Keratinocyte (primary cell): ENCODE measurements at regions not wholly inside any gene's neighbourhood (a gene's known extent, or its start where the extent isn't known, plus 50 kb on each side); places are given as distances from the start of the nearest gene placed in this dataset.

Experiments
- DNase-seq: peaks from one replicate; pipeline ENCODE4 v3.0.0-alpha.2; 2011; ENCODE audit warnings: low read depth, missing footprints, low spot score
- FAIRE-seq: peaks from 2 replicates; lab custom pipeline; 2011; peaks lifted over from hg19 to GRCh38; lab: Jason Lieb, UNC
- H2AFZ ChIP-seq: 2 replicates; pipeline ENCODE4 v1.6.0; 2012; ENCODE audit warnings: low read length, control low read depth, inconsistent platforms; ENCODE audit not compliant: control insufficient read depth
- H3K27ac ChIP-seq: 2 replicates; pipeline ENCODE4 v1.5.1; 2011; ENCODE audit warnings: low read length; ENCODE audit not compliant: control insufficient read depth, insufficient read depth
- H3K27me3 ChIP-seq: 3 replicates; pipeline ENCODE4 v1.6.0; 2011; ENCODE audit warnings: low read length; ENCODE audit not compliant: control insufficient read depth, insufficient read depth; ENCODE audit errors: extremely low read depth
- H3K36me3 ChIP-seq, 2 experiments: 2 replicates in 1 of 2; 3 replicates in 1 of 2; pipeline ENCODE4 v1.5.1; 2011; ENCODE audit warnings: low read length in 2 of 2, mild to moderate bottlenecking in 1 of 2; ENCODE audit not compliant: control insufficient read depth in 2 of 2, insufficient read depth in 2 of 2; ENCODE audit errors: extremely low read depth in 1 of 2
- H3K4me1 ChIP-seq: 3 replicates; pipeline ENCODE4 v1.5.1; 2011; ENCODE audit warnings: low read length; ENCODE audit not compliant: control insufficient read depth, insufficient read depth; ENCODE audit errors: extremely low read depth
- H3K4me2 ChIP-seq: 3 replicates; pipeline ENCODE4 v1.6.0; 2011; ENCODE audit warnings: low read depth, low read length; ENCODE audit not compliant: control insufficient read depth, insufficient read depth; ENCODE audit errors: extremely low read depth
- H3K4me3 ChIP-seq, 3 experiments: fragments of 200-600 bp in 1 of 3; sonication (generic) in 1 of 3; 2 replicates in 2 of 3; 3 replicates in 1 of 3; pipeline ENCODE4 v1.5.1; 2011 to 2016; ENCODE audit warnings: low read length in 3 of 3, mild to moderate bottlenecking in 3 of 3, control low read depth in 2 of 3, inconsistent platforms in 1 of 3, low read depth in 1 of 3, mixed read lengths in 1 of 3, mixed run types in 1 of 3, moderate library complexity in 1 of 3; ENCODE audit not compliant: control insufficient read depth in 2 of 3, insufficient read depth in 2 of 3; ENCODE audit errors: extremely low read depth in 1 of 3
- H3K79me2 ChIP-seq: 2 replicates; pipeline ENCODE4 v1.6.0; 2012; ENCODE audit warnings: low read length; ENCODE audit not compliant: control insufficient read depth, insufficient read depth
- H3K9ac ChIP-seq: 3 replicates; pipeline ENCODE4 v1.6.0; 2011; ENCODE audit warnings: low read length; ENCODE audit not compliant: control insufficient read depth, insufficient read depth; ENCODE audit errors: extremely low read depth
- H3K9me1 ChIP-seq: 3 replicates; pipeline ENCODE4 v1.6.0; 2011; ENCODE audit warnings: low read length; ENCODE audit not compliant: control insufficient read depth, insufficient read depth; ENCODE audit errors: extremely low read depth
- H3K9me3 ChIP-seq: 2 replicates; pipeline ENCODE4 v1.5.1; 2012; ENCODE audit warnings: low read depth, low read length; ENCODE audit not compliant: control insufficient read depth
- H4K20me1 ChIP-seq: 3 replicates; pipeline ENCODE4 v1.6.0; 2011; ENCODE audit warnings: low read length; ENCODE audit not compliant: control insufficient read depth, insufficient read depth; ENCODE audit errors: extremely low read depth
- CTCF ChIP-seq, 3 experiments: IDR thresholded peaks in 1 of 3; conservative IDR thresholded peaks in 1 of 3; optimal IDR thresholded peaks in 1 of 3; 2 replicates in 2 of 3; 3 replicates in 1 of 3; pipeline versions ENCODE3 to v1.5.1; 2011; ENCODE audit warnings: low read length in 3 of 3, mild to moderate bottlenecking in 3 of 3, moderate library complexity in 2 of 3, control low read depth in 1 of 3, inconsistent platforms in 1 of 3; ENCODE audit not compliant: insufficient read depth in 2 of 3; ENCODE audit errors: extremely low read depth in 1 of 3
- EZH2 ChIP-seq: IDR thresholded peaks from one replicate; pipeline ENCODE4 v1.6.1; 2012; ENCODE audit warnings: inconsistent platforms, mild to moderate bottlenecking, low read length, moderate library complexity
- dilution Hi-C: fragments of 300-500 bp; cut with MboI; formaldehyde crosslinking; loops from one replicate; pipeline ENCODE4 v1.7.0; 2020; ENCODE audit warnings: low sequenced_read_pairs; ENCODE audit not compliant: extremely low pct_ligation_motif_present

DNA sequence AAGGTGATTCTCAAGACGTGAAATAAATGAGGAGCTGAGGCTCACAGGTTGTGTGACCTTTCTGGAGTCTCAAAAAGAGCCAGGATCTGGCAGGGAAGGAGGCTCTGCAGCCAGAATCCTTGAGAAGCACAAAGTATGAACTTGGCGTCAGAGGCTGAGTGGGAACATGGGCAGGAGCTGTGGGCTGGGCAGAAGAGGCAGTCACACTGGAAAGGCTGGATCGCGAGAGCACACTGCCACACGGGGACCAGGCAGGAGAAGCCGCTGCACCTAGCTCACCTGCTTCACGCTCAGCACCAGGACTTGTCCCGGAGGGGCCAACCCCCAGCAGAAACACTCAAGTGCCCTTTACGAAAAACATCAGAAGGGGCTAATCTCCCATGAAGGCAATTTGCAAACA, 535.0 kb downstream of the TNS3 start:
- Histone ChIP-seq H3K9me3 (no peaks in the 10 kb centered on the region), H3K9ac (no peak overlapping the region), H3K4me1 (no peaks in the 10 kb centered on the region), H3K79me2 (no peaks in the 10 kb centered on the region), H3K4me2 (peak overlapping the region; percentile 14), H3K27ac (no peak overlapping the region), H3K36me3 (no peaks in the 10 kb centered on the region), H3K9me1 (no peaks in the 10 kb centered on the region), H3K27me3 (peaks cover 3% of the 10 kb centered on the region), H4K20me1 (no peaks in the 10 kb centered on the region), H2AFZ (peak overlapping the region; percentile 40), H3K4me3 (no peak overlapping the region)
- peak; percentile 49 for FAIRE-seq
- no peak for DNase-seq
- dilution Hi-C loops: no loop called here
- TF ChIP-seq CTCF (optimal IDR thresholded peaks at IDR 0.05 in 1 of 3, IDR thresholded peaks at IDR 0.05 in 1 of 3, conservative IDR thresholded peaks at IDR 0.05 in 1 of 3; ENCODE audit: extremely low read depth in 1 of 3, insufficient read depth in 2 of 3, low read length in 3 of 3) (peak in 1 of 3 experiments; percentile 28), EZH2 (no peak)

DNA sequence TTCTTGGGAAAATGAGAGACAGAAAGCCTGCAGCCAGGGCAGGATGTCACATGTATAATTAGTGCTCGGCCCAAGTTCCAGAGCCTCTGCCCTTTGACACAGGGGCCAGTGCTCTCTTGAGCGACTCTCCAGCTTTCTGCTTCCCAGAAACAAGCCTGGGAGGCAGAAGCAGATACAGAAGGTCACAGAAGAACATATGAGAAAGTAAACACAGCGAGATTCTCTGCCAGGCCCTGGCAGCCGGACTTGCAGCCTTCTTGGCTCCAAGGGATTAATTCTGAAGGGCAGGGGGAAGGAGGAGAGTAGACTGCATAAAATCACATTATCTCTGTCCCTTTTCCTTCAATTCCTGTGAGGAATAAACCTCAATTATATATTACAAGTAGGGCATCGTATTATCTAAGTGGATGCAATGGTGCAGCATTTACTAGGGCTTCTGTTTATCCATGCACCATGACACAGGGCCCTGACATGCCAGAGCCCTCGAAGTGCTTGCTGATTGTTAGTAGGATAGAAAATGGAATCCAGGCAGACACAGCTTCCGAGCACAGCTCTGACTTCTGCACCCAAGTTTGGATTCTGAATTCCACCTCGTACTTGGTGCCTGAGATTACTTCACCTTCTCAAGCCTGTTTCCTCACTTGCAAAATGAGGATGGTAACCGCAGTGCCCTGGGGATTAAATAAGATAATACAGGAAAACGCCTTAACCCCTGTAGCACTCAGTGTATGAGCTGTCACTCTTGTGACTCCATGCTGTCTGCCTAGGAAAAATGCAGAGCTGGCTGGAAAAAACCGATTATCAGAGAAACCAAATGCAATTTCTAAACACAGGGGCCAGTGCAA, 536.5 kb downstream of the TNS3 start:
- TF ChIP-seq CTCF (optimal IDR thresholded peaks at IDR 0.05 in 1 of 3, IDR thresholded peaks at IDR 0.05 in 1 of 3, conservative IDR thresholded peaks at IDR 0.05 in 1 of 3; ENCODE audit: extremely low read depth in 1 of 3, insufficient read depth in 2 of 3, low read length in 3 of 3) (no peak), EZH2 (no peak)
- Histone ChIP-seq H3K79me2 (no peaks in the 10 kb centered on the region), H3K36me3 (no peaks in the 10 kb centered on the region), H3K27me3 (peaks cover 3% of the 10 kb centered on the region), H3K9ac (no peak overlapping the region), H3K9me1 (no peaks in the 10 kb centered on the region), H3K9me3 (no peaks in the 10 kb centered on the region), H2AFZ (peak overlapping the region; percentile 8), H4K20me1 (no peaks in the 10 kb centered on the region), H3K4me3 (no peak overlapping the region), H3K27ac (no peak overlapping the region), H3K4me2 (no peak overlapping the region), H3K4me1 (peaks cover 4% of the 10 kb centered on the region)
- dilution Hi-C loops: no loop called here
- FAIRE-seq (no peak), DNase-seq (no peak)
